IPS-18c (cell line): ENCODE measurements at regions not wholly inside any gene's neighbourhood (a gene's known extent, or its start where the extent isn't known, plus 50 kb on each side); places are given as distances from the start of the nearest gene placed in this dataset.

Experiments used
- H3K4me3 ChIP-seq: 2 replicates; pipeline ENCODE4 v1.7.0; 2013; ENCODE audit warnings: low read depth, mild to moderate bottlenecking, low read length, moderate library complexity; ENCODE audit not compliant: insufficient read depth
- H3K9me3 ChIP-seq: one replicate; pipeline ENCODE4 v1.6.1; 2013; ENCODE audit warnings: mild to moderate bottlenecking, low read length, moderate library complexity; ENCODE audit not compliant: control insufficient read depth, insufficient read depth

DNA sequence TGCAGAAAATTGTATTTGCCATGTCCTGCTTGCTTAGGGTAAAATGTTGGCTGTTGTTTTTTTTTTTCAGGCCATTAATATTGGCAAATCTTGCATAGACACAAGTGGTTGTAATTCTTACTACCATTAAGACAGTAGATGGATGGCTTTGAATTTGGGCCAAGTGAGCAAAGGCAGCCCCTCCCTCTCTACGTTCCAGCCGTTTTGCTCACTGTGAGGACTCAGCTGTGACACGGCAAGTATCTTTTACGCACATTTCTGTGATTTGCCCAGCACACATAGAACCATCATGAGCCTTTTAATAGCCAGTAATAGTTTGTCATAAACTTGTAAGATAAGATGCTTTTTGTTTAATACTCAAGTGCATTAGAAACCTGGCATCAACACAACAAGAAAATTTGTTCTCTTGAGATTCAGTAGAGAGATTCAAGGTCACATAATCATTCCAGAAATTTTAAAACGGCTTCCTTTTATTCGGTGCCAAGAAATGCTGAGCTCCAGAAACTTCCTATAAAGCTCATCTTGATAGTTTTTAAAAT lies 205.2 kb upstream of the ADCY2 start:
- Histone ChIP-seq H3K4me3 (no peak overlapping the region), H3K9me3 (no peaks in the 10 kb centered on the region)

DNA sequence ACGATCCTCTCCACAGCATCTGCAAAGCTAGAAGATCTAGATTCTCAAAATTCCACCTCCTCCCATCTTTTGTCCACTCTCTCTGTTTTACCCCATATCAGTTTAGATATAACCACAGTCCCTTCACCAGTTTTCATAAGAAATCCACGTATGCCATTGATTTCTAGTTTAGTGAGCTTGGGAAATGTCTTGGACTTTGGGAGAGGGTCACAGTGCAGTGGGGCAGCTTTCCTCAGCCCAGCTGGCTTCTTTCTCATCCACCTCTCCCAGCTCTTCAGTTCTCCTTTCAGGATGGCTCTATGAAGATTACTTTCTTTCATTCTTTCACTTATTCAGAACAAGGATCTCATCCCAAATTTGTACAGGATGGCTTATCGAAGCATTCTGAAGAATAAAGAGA lies 203.9 kb upstream of the ADCY2 start:
- H3K4me3 ChIP-seq, result no peak overlapping the region
- no peaks in the 10 kb centered on the region for H3K9me3 ChIP-seq

DNA sequence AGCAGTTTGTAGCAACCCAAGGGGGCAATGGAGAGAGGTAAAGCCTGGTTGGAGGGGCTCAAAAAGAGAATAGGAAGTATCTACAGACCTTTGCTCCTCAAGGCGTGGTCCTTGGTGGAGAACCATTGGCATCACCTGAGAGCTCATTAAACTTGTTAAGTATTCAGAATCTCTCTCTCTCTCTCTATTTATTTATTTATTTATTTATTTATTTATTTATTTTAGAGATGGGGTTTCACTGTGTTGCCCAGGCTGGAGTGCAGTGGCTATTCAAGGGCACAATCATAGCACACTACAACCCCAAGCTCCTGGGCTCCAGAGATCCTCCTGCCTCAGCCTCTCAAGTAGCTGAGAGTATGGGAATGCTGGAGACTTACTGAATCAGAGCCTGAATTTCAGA lies 193.1 kb upstream of the ADCY2 start:
- no peak overlapping the region for H3K4me3 ChIP-seq
- no peaks in the 10 kb centered on the region for H3K9me3 ChIP-seq

DNA sequence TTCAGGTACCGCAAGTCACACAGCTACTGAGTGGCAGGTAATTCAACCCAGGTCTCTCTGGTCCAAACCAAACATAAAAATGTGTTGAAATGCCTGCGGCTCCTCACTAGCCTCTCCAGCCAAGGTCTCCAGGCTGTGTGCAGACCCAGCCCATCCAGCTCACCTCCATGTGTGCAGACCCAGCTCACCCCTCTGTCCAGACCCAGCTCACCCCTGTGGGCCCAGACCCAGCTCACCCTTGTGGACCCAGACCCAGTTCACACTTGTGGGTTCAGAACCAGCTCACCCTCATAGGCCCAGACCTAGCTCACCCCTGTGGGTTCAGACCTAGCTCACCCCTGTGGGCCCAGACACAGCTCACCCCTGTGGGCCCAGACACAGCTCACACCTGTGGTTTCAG lies 188.0 kb upstream of the ADCY2 start:
- Histone ChIP-seq H3K4me3 (no peak overlapping the region), H3K9me3 (no peaks in the 10 kb centered on the region)

DNA sequence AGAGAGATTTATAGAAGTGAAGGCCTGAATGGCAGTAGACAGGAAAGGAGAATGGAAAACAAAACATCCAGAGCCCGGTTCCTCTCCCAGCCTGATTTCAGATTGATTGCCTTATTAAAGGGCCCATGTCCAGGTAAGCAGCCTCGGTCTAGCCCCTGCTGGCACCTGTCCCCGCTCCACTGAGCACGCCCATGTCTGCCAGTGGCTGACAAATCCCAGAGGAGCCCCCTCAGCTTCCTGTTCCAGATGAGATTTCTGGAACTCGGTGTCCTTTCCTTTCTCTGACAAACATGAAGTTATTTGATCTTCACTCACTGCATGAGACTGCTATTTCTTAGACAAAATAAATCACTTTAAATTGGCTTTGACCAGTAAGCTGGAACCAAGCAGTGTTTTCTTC lies 187.0 kb upstream of the ADCY2 start:
- no peak overlapping the region for H3K4me3 ChIP-seq
- no peaks in the 10 kb centered on the region for H3K9me3 ChIP-seq

DNA sequence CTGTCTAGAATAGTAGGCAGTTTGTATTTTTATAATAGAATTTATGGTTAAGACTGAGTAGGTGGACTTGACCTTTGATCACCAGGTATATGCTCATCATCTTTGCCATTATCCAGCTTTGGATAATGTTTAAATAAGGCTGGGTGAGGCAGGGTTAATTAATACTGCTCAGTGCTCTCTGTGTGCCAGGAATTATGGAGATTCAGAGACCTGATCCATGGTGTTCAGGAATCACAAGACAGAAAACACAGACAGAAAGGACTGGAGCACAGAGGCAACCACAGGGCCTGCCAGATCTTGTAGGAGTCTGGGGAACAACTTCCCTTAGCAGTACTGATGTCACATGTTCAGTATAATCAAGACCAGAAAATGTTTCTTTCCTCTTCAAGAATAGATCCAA lies 186.3 kb upstream of the ADCY2 start:
- Histone ChIP-seq H3K4me3 (no peak overlapping the region), H3K9me3 (no peaks in the 10 kb centered on the region)

DNA sequence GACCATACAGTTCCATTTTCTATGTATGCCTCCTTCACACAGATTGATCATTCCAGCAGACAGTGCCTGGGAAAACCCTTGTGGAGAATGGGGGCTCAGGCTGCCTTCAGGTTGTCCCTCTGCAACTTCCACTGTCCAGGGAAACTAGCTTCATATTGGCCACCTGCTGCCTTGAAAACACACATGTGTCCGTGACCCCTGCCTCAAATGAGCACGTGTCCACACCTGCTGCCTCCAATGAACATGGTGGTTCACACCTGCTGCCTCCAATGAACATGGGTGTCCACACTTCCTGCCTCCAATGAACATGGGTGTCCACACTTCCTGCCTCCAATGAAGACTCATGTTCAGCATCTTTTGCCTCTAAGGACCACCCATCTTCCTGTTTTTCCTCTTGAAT lies 185.4 kb upstream of the ADCY2 start:
- no peaks in the 10 kb centered on the region for H3K9me3 ChIP-seq
- H3K4me3 ChIP-seq, result no peak overlapping the region

DNA sequence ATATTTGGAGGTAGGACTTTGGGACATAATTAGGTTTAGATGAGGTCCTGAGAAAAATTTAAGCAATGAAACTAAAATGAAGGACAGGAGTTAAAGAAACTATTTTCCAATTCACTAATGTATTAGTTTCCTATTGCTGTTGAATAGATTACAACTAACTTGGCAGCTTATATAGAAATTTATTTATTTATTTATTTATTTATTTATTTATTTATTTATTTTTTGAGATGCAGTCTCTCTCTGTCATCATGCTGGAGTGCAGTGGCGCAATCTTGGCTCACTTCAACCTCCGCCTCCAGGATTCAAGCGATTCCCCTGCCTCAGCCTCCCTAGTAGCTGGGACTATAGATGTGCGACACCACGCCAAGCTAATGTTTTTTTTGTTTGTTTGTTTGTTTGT lies 182.4 kb upstream of the ADCY2 start:
- Histone ChIP-seq H3K9me3 (no peaks in the 10 kb centered on the region), H3K4me3 (no peak overlapping the region)

DNA sequence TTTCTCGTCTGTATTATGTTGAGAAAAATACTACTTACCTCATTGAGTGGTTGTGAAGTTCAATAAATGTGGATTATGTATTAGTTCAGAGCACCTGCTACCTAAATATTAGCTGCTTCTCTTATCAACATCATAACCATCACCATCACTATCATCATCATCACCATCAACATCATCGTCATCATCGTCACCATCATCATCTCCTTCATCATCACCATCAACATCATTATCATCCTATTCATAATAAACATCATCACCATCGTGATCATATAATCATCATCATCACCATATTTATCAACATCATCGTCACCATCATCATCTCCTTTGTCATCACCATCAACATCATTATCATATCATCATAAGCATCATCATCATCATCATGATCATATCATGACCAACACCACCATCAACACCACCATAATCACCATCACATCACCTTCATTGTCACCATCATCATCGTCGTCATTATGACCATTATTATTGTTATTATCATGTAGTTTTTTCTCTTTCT lies 181.0 kb upstream of the ADCY2 start:
- no peak overlapping the region for H3K4me3 ChIP-seq
- H3K9me3 ChIP-seq, result no peaks in the 10 kb centered on the region

DNA sequence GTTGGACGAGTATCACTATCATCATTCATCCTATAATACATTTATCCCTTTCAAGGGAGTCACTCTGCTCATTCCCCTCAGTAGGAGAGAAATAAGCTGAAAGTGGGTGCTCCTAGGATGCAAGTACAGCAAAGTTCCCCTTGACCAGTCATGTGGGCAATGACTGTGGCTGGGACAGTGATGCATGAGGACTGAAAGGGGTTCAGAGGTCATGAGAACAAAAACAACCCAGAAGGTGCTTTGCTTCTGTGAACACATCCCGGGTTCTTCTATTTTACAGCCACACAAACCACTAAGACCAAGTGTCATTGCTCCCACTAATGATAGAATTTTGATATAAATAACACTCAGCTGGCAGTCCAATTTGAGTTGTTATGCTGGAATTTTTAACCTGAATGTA lies 177.8 kb upstream of the ADCY2 start:
- Histone ChIP-seq H3K4me3 (no peak overlapping the region), H3K9me3 (no peaks in the 10 kb centered on the region)

DNA sequence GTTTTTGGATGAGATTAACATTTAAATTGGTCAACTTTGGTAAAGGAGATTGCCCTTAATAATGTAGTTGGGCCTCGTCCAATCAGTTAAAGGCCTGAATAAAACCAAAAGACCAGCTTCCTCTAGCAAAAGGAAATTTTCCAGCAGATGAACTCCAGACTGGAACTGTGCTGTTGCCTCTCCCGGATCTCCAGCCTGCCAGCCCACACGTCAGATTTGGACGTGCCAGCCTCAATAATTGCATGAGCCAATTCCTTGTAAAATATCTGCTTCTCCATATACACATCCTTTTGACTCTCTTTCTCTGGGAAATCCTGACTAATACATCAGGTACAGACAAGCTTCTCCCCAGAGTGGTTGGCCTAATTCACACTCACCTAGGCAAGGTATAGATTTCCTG lies 175.8 kb upstream of the ADCY2 start:
- H3K9me3 ChIP-seq, result no peaks in the 10 kb centered on the region

DNA sequence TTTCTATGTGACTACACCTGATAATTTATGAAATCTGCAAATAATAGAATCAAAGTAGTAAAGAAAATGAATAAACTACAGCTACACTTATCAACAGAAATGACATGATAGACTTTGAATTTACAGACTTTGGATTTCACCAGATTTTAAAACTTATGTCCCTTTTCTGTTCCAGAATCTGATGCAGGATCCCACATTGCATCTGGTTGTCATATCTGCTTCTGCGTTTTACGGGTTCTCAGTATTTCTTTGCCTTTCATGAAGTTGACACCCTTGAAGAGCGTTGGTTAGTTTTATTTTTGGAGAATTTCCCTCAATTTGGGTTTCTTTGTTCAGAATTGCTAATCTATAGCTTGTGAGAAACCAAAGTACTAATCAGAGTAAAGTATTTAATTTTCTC lies 174.9 kb upstream of the ADCY2 start:
- H3K9me3 ChIP-seq, result no peaks in the 10 kb centered on the region

More for the DNA sequence above, 175.8 kb upstream of the ADCY2 start:
- no peak overlapping the region for H3K4me3 ChIP-seq

DNA sequence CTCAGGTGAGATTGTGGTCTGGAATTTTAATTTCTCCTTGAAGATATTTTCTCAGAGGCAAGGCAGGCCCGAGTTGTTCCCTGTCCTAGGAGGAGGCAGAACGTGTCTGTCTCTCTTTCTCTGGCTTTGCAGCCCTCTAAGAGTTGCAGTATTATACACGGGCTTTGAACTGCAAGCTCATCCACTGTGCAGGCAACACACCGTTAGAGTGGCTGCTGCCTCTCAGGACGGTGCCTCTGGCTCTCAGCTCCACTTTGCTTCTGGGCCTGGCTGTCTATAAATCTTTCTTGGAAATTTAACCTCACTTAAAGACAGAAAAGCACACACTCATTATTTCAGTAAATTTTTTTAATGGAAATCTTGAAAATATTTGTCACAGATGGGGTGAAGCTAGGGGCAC lies 170.1 kb upstream of the ADCY2 start:
- Histone ChIP-seq H3K9me3 (peaks cover 2% of the 10 kb centered on the region), H3K4me3 (no peak overlapping the region)

More for the DNA sequence above, 174.9 kb upstream of the ADCY2 start:
- no peak overlapping the region for H3K4me3 ChIP-seq

DNA sequence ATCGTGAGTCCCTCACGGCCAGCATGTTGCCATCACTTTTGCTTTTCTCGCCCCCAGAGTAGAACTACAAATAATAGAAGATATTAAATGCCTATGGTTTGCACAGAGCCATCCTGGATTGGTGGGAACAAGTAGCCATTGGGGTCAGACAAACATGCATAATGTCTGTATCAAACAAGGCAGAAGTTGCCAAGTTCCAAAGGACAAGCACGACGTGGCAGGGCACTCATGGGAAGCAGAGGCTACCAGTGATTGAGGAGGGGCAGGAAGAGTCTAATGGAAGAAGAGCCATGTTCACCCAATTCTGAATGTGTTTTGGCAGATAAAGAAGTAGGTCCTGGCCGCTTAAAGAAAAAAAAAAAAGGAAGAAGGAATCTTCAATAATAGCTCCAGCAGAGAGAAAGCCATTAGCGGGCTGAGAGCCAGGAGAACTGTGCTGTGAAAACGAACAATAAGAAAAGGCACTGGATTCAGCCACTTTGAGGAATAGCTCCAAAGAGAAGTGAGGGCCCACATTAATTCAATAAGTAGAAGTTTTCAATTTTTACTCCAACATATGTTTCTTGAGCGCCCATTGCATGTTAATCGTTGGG lies 153.7 kb upstream of the ADCY2 start:
- H3K9me3 ChIP-seq, result no peaks in the 10 kb centered on the region

DNA sequence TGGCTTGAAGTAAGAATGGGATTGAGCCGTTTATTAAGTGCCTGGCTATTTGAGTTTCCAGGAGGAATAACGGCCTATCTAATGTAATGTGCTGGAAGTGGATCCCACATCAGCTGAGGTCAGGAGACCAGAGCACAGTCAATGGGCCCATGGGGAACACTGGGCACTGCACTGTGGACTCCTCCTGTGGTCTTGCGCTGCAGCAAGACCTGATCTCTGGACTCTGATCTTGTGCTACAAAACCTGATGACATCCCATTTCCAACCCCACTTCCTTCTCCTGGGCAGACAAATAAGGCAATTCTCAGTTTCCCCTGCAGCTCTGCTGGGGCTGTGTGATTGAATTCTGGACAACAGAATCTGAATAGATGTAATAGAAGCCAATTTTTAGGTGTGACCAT lies 151.7 kb upstream of the ADCY2 start:
- Histone ChIP-seq H3K4me3 (no peak overlapping the region), H3K9me3 (no peaks in the 10 kb centered on the region)

More for the DNA sequence above, 153.7 kb upstream of the ADCY2 start:
- H3K4me3 ChIP-seq, result no peak overlapping the region

DNA sequence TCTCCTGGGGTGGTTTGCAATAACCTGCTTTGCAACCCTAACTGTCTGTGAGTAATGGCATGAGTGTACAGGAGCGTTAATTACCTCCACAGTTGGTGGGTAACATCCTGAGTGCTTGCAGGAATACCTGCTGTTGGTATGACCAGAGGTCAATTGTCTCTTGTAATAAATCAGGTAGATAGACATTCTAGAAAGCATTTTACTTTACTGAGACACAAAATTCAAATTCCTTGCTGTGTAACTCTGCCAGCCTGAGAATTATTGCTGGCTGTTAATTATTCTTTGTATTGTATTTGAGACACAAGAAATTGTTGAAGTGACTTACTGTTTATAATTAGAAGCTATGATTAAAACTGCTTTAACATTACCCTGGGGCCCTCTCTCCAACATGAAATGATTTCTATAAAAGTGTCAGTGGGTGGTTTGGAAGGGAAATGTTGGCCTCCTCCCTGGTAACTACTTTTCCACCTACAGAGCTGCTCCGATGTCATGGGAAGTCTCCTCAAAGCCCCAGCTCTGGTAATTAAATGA lies 150.8 kb upstream of the ADCY2 start:
- H3K9me3 ChIP-seq, result no peaks in the 10 kb centered on the region
- no peak overlapping the region for H3K4me3 ChIP-seq

DNA sequence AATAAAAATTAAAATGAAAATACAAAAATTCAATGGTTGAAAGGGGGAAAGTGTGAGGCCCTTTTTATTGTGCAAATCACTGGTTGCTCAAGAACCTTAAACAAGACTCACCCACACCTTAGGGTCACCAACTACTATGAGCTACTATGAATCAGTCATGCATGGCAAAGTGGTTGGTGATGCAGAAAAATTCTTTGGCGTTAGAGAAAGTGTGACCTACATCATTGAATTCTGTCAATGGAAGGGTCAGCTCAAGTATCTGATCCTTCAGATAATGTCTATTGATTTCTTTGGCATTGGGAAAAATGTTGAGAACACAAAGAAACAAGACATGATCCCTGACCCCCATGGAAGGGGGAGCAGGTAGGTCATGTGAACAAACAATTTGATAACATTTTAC lies 149.7 kb upstream of the ADCY2 start:
- Histone ChIP-seq H3K4me3 (no peak overlapping the region), H3K9me3 (no peaks in the 10 kb centered on the region)

DNA sequence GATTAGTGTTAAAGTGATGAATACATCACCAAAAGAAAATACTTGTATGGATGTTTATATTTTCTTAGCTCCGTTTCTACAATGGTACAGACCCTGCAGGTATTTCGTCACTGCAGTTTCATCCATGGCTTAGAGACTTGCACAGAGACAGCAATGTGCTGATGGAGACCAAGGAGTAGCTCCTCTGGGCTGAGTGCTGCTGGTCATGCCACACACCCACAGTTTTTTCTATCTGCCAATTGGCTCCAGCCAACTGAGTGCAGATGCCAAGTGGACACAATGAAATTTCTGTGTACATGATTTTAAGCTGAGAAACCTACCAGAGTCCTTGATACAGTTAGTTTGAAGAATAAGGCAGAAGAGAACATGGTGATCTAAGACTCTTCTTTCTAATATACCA lies 145.9 kb upstream of the ADCY2 start:
- no peak overlapping the region for H3K4me3 ChIP-seq

DNA sequence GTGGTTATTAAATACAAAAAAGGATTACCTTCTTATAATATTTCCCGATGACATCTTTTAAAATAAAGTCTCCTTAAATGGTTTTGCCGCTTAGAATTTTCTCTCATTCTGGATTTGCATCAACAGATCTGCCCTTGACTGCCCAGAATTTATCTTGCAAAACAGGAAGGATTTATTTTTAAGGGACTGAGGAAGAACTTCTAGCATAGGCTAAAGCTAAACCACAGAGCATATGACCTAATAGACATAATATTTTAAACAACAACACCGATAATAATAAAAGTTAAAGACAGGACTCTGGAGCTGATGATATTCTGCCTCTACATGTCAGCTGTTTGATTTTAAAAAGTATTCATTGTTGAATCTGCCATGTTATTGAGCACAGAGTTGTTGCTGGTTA lies 145.3 kb upstream of the ADCY2 start:
- no peaks in the 10 kb centered on the region for H3K9me3 ChIP-seq
- H3K4me3 ChIP-seq, result no peak overlapping the region

More for the DNA sequence above, 145.9 kb upstream of the ADCY2 start:
- H3K9me3 ChIP-seq, result no peaks in the 10 kb centered on the region
